Ovary (tissue), 7 donors: ENCODE measurements at regions not wholly inside any gene's neighbourhood (a gene's known extent, or its start where the extent isn't known, plus 50 kb on each side); places are given as distances from the start of the nearest gene placed in this dataset.

Source experiments
- DNase-seq, 5 donors: peaks; one replicate each; pipeline ENCODE4 v3.0.0-alpha.2; 2019 to 2020
- H3K27ac ChIP-seq, 2 donors: fragments of 200-600 bp; one replicate each; pipeline versions ENCODE4 v1.5.1 to v1.8.0; 2019 to 2022
- H3K27me3 ChIP-seq: fragments of 200-600 bp; one replicate; pipeline ENCODE4 v1.8.0; 2022
- H3K36me3 ChIP-seq: fragments of 200-600 bp; sonication (generic); one replicate; pipeline ENCODE4 v1.5.1; 2019
- H3K4me1 ChIP-seq: one replicate; pipeline ENCODE4 v1.8.1; 2013; ENCODE audit warnings: mild to moderate bottlenecking, moderate library complexity; ENCODE audit not compliant: insufficient read depth
- H3K4me3 ChIP-seq: fragments of 200-600 bp; sonication (generic); one replicate; pipeline ENCODE4 v1.5.1; 2017
- H3K9me3 ChIP-seq, 2 donors: fragments of 200-600 bp in 1 of 2; sonication (generic) in 1 of 2; one replicate each; pipeline versions ENCODE4 v1.5.1 to v1.8.1; 2013 to 2019; ENCODE audit warnings: mild to moderate bottlenecking in 1 of 2, moderate library complexity in 1 of 2
- EP300 ChIP-seq: sonication (generic); formaldehyde crosslinking; IDR thresholded peaks from one replicate; pipeline ENCODE4 v1.6.1; 2017; ENCODE audit warnings: antibody characterized with exemption
- POLR2A ChIP-seq: fragments of 450-650 bp; IDR thresholded peaks from one replicate; pipeline ENCODE4 v1.6.1; 2017; ENCODE audit warnings: antibody characterized with exemption, mild to moderate bottlenecking, moderate library complexity
- WGBS, 3 donors: extraction: QIAGEN DNeasy Blood & Tissue Kit in 1 of 3; methylation state at CpG; one replicate each; pipeline versions ENCODE4 v1.1.5 to v1.1.7; 2013 to 2017; 5-methylcytosine and 5-hydroxymethylcytosine counted together
- intact Hi-C, 4 donors: fragments of 100-400 bp; cut with DNase I; formaldehyde crosslinking; loops; one replicate each; pipeline versions ENCODE4 v1.11.0 to v1.15.1; 2022 to 2023
- TF ChIP-seq, protein P1 (sequence below), 3 donors: fragments of 450-650 bp in 2 of 3; fragments of 200-600 bp in 1 of 3; IDR thresholded peaks; one replicate each; pipeline versions ENCODE4 v1.5.1 to v1.8.0; 2016 to 2022; ENCODE audit warnings: antibody characterized with exemption in 3 of 3, mild to moderate bottlenecking in 1 of 3
- donor health status: DM: no; HTN: no; CAD: no; lungs with moderate emphysema.
- donor health status: DM: no; HTN: no; CAD: no.
- donor health status: Bipolar disorder and iron deficiency.
- donor health status: DM: no; HTN: no; CAD: no.
- donor health status: DM: yes; HTN: yes; CAD: no.

DNA sequence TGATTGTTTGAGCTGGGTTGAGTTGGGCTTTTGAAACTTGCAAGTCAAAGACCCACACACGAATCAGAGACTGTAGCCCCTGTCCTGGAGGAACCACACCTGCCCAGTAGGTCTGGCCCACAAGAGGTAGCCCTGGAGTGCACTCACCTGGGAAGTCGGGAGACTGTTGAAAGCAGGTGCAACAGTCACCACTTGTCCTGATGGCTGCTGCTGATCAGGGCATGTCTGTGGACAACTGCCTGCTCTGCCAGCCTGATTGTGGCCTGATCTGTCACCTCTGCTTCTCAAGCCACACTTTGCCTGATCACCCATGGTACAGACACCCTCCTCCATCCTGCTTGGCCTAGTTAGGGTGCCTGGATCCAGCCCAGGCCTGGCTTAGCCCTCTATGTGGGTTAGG, 105.0 kb upstream of the HAAO start:
- no peaks in the 10 kb centered on the region for H3K36me3 ChIP-seq
- H3K27ac ChIP-seq: no peak overlapping the region
- intact Hi-C loops: no loop called here
- no peaks in the 10 kb centered on the region for H3K4me1 ChIP-seq
- no peak overlapping the region for H3K4me3 ChIP-seq
- DNase-seq: no peak
- H3K27me3 ChIP-seq: no peaks in the 10 kb centered on the region
- H3K9me3 ChIP-seq: no peaks in the 10 kb centered on the region
- TF ChIP-seq POLR2A: no peak
- TF ChIP-seq, protein P1, sequence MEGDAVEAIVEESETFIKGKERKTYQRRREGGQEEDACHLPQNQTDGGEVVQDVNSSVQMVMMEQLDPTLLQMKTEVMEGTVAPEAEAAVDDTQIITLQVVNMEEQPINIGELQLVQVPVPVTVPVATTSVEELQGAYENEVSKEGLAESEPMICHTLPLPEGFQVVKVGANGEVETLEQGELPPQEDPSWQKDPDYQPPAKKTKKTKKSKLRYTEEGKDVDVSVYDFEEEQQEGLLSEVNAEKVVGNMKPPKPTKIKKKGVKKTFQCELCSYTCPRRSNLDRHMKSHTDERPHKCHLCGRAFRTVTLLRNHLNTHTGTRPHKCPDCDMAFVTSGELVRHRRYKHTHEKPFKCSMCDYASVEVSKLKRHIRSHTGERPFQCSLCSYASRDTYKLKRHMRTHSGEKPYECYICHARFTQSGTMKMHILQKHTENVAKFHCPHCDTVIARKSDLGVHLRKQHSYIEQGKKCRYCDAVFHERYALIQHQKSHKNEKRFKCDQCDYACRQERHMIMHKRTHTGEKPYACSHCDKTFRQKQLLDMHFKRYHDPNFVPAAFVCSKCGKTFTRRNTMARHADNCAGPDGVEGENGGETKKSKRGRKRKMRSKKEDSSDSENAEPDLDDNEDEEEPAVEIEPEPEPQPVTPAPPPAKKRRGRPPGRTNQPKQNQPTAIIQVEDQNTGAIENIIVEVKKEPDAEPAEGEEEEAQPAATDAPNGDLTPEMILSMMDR (IDR thresholded peaks at IDR 0.05): no peak
- no peak for TF ChIP-seq EP300
- 95 to 97% (median 96%) methylated on average over 2 of the region's 2 CpGs for WGBS, 3 donors

DNA sequence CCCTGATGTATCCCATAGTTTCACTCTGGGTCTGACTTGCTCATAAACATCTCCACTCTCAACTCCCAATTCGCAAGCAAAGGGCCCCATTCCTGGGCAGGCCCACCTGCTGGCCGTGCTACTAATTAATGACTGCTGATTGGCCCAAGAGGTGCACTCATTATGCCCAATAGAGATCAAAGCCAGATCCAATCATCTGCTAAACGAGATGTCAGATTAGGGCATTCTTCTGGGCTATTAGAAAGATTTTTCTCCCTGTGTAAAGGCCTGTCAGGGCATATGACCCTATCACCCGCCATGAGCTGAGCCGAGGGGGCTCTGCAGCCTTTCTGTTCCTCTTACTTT, 103.4 kb upstream of the HAAO start:
- Histone ChIP-seq H3K27me3 (no peaks in the 10 kb centered on the region), H3K4me1 (no peaks in the 10 kb centered on the region), H3K27ac (no peak overlapping the region), H3K36me3 (no peaks in the 10 kb centered on the region), H3K4me3 (no peak overlapping the region), H3K9me3 (no peaks in the 10 kb centered on the region)
- no peak for DNase-seq
- intact Hi-C loops: no loop called here
- WGBS, 3 donors: 78 to 91% (median 83%) methylated on average over 5 of the region's 5 CpGs
- TF ChIP-seq EP300 (no peak), POLR2A (no peak)
- TF ChIP-seq, protein P1 (IDR thresholded peaks at IDR 0.05): no peak

- intact Hi-C loops: no loop called here
- 95 to 96% (median 95%) methylated on average over 6 of the region's 6 CpGs for WGBS, 3 donors
These were observed 102.9 kb upstream of the HAAO start for GRCh38 chr2:42895134-42895790.

DNA sequence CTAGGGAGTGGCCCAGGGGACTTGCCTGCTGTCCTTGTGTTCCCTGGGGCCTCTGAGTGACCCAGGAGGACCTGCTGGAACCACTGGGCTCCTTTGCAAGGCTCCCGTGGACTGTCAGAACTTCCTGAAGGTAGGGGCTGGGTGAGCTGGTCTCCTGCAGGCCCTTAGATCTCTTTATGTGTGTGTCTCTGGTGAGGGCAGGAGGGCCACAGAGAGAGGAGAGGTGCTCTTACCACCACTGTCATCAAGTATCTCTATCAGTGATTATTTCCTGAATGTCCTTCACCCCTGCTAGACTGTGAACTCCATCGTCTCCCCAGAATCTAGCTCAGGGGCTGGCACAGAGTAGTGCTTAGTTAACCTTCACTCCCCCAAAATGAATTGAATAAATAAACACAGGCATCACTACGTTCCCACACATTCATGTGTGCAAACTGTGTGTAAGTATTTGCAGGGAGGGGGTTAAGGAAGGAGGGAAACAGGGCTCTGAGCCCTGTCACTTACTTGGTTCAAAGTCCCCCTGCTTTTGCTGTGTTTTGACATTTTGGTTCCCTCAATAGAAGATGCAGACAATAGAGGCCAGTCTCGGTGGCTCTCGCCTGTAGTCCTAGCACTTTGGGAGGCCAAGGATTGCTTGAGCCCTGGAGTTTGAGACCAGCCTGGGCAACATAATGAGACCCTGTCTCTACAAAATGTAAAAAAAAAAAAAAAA, 100.8 kb upstream of the HAAO start:
- no peak overlapping the region for H3K27ac ChIP-seq
- TF ChIP-seq EP300: no peak
- TF ChIP-seq, protein P1 (IDR thresholded peaks at IDR 0.05): no peak
- H3K9me3 ChIP-seq: no peaks in the 10 kb centered on the region
- H3K27me3 ChIP-seq: no peaks in the 10 kb centered on the region
- intact Hi-C loops: no loop called here
- no peaks in the 10 kb centered on the region for H3K36me3 ChIP-seq
- H3K4me3 ChIP-seq: no peak overlapping the region
- H3K4me1 ChIP-seq: no peaks in the 10 kb centered on the region
- no peak for DNase-seq
- WGBS, 3 donors: 76 to 77% (median 77%) methylated on average over 5 of the region's 5 CpGs

More at GRCh38 chr2:42895134-42895790, 102.9 kb upstream of the HAAO start:
- no peak for TF ChIP-seq POLR2A
- TF ChIP-seq, protein P1 (IDR thresholded peaks at IDR 0.05): no peak
- TF ChIP-seq EP300: no peak
- DNase-seq: no peak
- Histone ChIP-seq H3K4me3 (no peak overlapping the region), H3K4me1 (no peaks in the 10 kb centered on the region), H3K36me3 (no peaks in the 10 kb centered on the region), H3K27ac (no peak overlapping the region), H3K9me3 (no peaks in the 10 kb centered on the region), H3K27me3 (no peaks in the 10 kb centered on the region)
